ENCODE measurements at regions not wholly inside any gene's neighbourhood (a gene's known extent, or its start where the extent isn't known, plus 50 kb on each side); places are given as distances from the start of the nearest gene placed in this dataset.

DNA sequence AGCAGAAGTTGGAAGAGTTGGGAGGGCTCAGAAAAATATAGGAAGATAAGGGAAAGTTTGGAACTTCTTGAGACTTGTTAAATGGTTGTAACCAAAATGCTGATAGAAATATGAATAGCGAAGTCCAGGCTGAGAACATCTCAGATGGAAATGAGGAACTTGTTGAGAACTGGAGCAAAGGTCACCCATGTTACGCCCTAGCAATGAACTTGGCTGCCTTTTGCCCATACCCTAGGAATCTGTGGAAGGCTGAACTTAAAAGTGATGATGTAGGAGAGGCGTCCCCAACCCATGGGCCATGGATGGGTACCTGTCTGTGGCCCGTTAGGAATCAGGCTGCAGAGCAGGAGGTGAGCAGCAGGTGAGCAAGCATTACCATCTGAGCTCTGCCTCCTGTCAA, 347.8 kb downstream of the ARL4A start:
- no peak for DNase-seq (ENCODE audit: low spot score)
- Histone ChIP-seq H2AFZ (ENCODE audit: low read length) (no peak overlapping the region), H3K27ac (ENCODE audit: low read depth, low read length, poor library complexity, severe bottlenecking) (no peak overlapping the region), H4K20me1 (ENCODE audit: insufficient read depth, low read length) (no peaks in the 10 kb centered on the region), H3K4me1 (ENCODE audit: insufficient read depth, low read length, poor library complexity, severe bottlenecking) (no peaks in the 10 kb centered on the region), H3K36me3 (ENCODE audit: insufficient read depth, low read length) (no peaks in the 10 kb centered on the region), H3K9me3 (ENCODE audit: low read length) (no peaks in the 10 kb centered on the region), H3K4me2 (ENCODE audit: low read length) (no peak overlapping the region), H3K4me3 (ENCODE audit: low read depth, low read length, poor library complexity, severe bottlenecking) (no peak overlapping the region), H3K9me2 (ENCODE audit: insufficient read depth, low read length) (no peaks in the 10 kb centered on the region), H3K79me2 (ENCODE audit: insufficient read depth, low read depth, low read length) (no peaks in the 10 kb centered on the region)
- TF ChIP-seq EZH2phosphoT487 (IDR thresholded peaks at IDR 0.05; ENCODE audit: borderline replicate concordance, low read depth, low read length), result no peak
- TF ChIP-seq, protein P1, sequence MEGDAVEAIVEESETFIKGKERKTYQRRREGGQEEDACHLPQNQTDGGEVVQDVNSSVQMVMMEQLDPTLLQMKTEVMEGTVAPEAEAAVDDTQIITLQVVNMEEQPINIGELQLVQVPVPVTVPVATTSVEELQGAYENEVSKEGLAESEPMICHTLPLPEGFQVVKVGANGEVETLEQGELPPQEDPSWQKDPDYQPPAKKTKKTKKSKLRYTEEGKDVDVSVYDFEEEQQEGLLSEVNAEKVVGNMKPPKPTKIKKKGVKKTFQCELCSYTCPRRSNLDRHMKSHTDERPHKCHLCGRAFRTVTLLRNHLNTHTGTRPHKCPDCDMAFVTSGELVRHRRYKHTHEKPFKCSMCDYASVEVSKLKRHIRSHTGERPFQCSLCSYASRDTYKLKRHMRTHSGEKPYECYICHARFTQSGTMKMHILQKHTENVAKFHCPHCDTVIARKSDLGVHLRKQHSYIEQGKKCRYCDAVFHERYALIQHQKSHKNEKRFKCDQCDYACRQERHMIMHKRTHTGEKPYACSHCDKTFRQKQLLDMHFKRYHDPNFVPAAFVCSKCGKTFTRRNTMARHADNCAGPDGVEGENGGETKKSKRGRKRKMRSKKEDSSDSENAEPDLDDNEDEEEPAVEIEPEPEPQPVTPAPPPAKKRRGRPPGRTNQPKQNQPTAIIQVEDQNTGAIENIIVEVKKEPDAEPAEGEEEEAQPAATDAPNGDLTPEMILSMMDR (conservative IDR thresholded peaks at IDR 0.05; ENCODE audit: low read length), result no peak
- ChIA-PET CTCF (ENCODE audit: unreplicated experiment) (no interaction called here), POLR2A (no interaction called here)
- BruUV-seq (replicated peaks), result no TSS peak
- intact Hi-C loops (cut with micrococcal nuclease; ENCODE audit: unreplicated experiment), result no loop called here

DNA sequence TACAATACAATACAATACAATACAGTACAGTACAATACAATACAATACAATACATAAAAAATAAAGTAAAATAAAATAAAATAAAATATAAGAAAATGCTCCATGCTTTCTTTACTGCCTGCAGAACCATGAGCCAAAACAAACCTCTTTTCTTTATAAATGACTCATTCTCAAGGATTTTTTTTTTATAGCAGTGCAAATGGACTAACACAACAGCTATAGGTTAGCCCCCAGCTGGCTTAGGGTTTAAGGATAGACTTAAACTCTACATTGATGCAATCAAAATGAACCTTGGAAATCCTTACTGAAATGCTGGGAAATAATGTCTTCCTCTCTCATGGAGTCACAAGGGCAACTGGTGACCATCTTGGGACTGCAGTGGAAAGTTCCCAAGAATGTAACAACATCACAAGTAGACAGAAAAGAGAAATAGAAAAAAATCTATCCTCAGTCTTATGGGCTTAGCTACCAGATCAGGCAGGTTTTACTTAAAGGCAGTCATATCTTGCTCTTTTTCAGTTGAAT, 348.9 kb downstream of the ARL4A start:
- DNase-seq (ENCODE audit: low spot score), result no peak
- no peaks in the 10 kb centered on the region for H3K9me3 ChIP-seq (ENCODE audit: low read length)
- H3K4me3 ChIP-seq (ENCODE audit: low read depth, low read length, poor library complexity, severe bottlenecking), result no peak overlapping the region
- H3K4me2 ChIP-seq (ENCODE audit: low read length), result no peak overlapping the region
- H3K27ac ChIP-seq (ENCODE audit: low read depth, low read length, poor library complexity, severe bottlenecking), result no peak overlapping the region
- ChIA-PET POLR2A (no interaction called here), CTCF (ENCODE audit: unreplicated experiment) (no interaction called here)
- no peak overlapping the region for H2AFZ ChIP-seq (ENCODE audit: low read length)
- H3K36me3 ChIP-seq (ENCODE audit: insufficient read depth, low read length), result no peaks in the 10 kb centered on the region
- H3K79me2 ChIP-seq (ENCODE audit: insufficient read depth, low read depth, low read length), result no peaks in the 10 kb centered on the region
- no peaks in the 10 kb centered on the region for H3K4me1 ChIP-seq (ENCODE audit: insufficient read depth, low read length, poor library complexity, severe bottlenecking)
- H4K20me1 ChIP-seq (ENCODE audit: insufficient read depth, low read length), result no peaks in the 10 kb centered on the region
- no peaks in the 10 kb centered on the region for H3K9me2 ChIP-seq (ENCODE audit: insufficient read depth, low read length)
- no TSS peak for BruUV-seq (replicated peaks)
- no peak for TF ChIP-seq EZH2phosphoT487 (IDR thresholded peaks at IDR 0.05; ENCODE audit: borderline replicate concordance, low read depth, low read length)
- TF ChIP-seq, protein P1 (conservative IDR thresholded peaks at IDR 0.05; ENCODE audit: low read length), result no peak
- intact Hi-C loops (cut with micrococcal nuclease; ENCODE audit: unreplicated experiment), result no loop called here

GRCh38 chr7:13037216-13037615, 349.8 kb downstream of the ARL4A start:
- BruUV-seq (replicated peaks), result no TSS peak
- ChIA-PET POLR2A (no interaction called here), CTCF (ENCODE audit: unreplicated experiment) (no interaction called here)
- Histone ChIP-seq H3K9me3 (ENCODE audit: low read length) (no peaks in the 10 kb centered on the region), H3K36me3 (ENCODE audit: insufficient read depth, low read length) (no peaks in the 10 kb centered on the region), H2AFZ (ENCODE audit: low read length) (no peak overlapping the region), H3K4me3 (ENCODE audit: low read depth, low read length, poor library complexity, severe bottlenecking) (no peak overlapping the region), H3K27ac (ENCODE audit: low read depth, low read length, poor library complexity, severe bottlenecking) (no peak overlapping the region), H3K79me2 (ENCODE audit: insufficient read depth, low read depth, low read length) (no peaks in the 10 kb centered on the region), H4K20me1 (ENCODE audit: insufficient read depth, low read length) (no peaks in the 10 kb centered on the region), H3K4me1 (ENCODE audit: insufficient read depth, low read length, poor library complexity, severe bottlenecking) (no peaks in the 10 kb centered on the region), H3K9me2 (ENCODE audit: insufficient read depth, low read length) (no peaks in the 10 kb centered on the region), H3K4me2 (ENCODE audit: low read length) (no peak overlapping the region)
- DNase-seq (ENCODE audit: low spot score), result no peak
- intact Hi-C loops (cut with micrococcal nuclease; ENCODE audit: unreplicated experiment), result no loop called here
- TF ChIP-seq, protein P1 (conservative IDR thresholded peaks at IDR 0.05; ENCODE audit: low read length), result no peak
- no peak for TF ChIP-seq EZH2phosphoT487 (IDR thresholded peaks at IDR 0.05; ENCODE audit: borderline replicate concordance, low read depth, low read length)

Data from OCI-LY7 (cell line).